HG03095 (cell line): ENCODE measurements at regions not wholly inside any gene's neighbourhood (a gene's known extent, or its start where the extent isn't known, plus 50 kb on each side); places are given as distances from the start of the nearest gene placed in this dataset.
A peak's percentile ranks its signal among the peaks of the same experiment; 100 is the strongest.
"Not testable (repeated sequence)": the region's sequence is repeated elsewhere in the genome, so short reads cannot be mapped to it uniquely, and the experiment has no call there.

Source experiments
- ATAC-seq: cut with Tn5 transposase; IDR thresholded peaks from one replicate; pipeline ENCODE4 v1.9.1; 2021; ENCODE audit warnings: moderate library complexity; ENCODE audit not compliant: unreplicated experiment

- no peak for ATAC-seq
These were observed 135.9 kb upstream of the POT1 start for GRCh38 chr7:125065546-125065945.

GRCh38 chr7:125065001-125065400, 135.4 kb upstream of the POT1 start:
- ATAC-seq = no peak

GRCh38 chr7:125061776-125062397, 132.3 kb upstream of the POT1 start:
- peak; percentile 91 for ATAC-seq

- not testable (repeated sequence) for ATAC-seq
These were observed 131.6 kb upstream of the POT1 start for GRCh38 chr7:125061083-125061745.

- no peak for ATAC-seq
These were observed 130.3 kb upstream of the POT1 start for GRCh38 chr7:125059861-125060456.

- no peak for ATAC-seq
These were observed 128.3 kb upstream of the POT1 start for GRCh38 chr7:125057963-125058362.

- no peak for ATAC-seq
These were observed 125.8 kb upstream of the POT1 start for GRCh38 chr7:125055376-125055775.

GRCh38 chr7:125046767-125047166, 117.1 kb upstream of the POT1 start:
- no peak for ATAC-seq

GRCh38 chr7:125033506-125033905, 103.9 kb upstream of the POT1 start:
- no peak for ATAC-seq

GRCh38 chr7:125032943-125033342, 103.3 kb upstream of the POT1 start:
- no peak for ATAC-seq

- no peak for ATAC-seq
These were observed 101.2 kb upstream of the POT1 start for GRCh38 chr7:125030756-125031387.

GRCh38 chr7:125025620-125026019, 96.0 kb upstream of the POT1 start:
- ATAC-seq = no peak

- no peak for ATAC-seq
These were observed 91.2 kb upstream of the POT1 start for GRCh38 chr7:125020801-125021200.

- ATAC-seq = no peak
These were observed 80.9 kb upstream of the POT1 start for GRCh38 chr7:125010540-125010939.

- ATAC-seq = peak; percentile 69
These were observed 67.2 kb upstream of the POT1 start for GRCh38 chr7:124996778-124997177.

- ATAC-seq = no peak
These were observed 63.4 kb upstream of the POT1 start for GRCh38 chr7:124992851-124993562.

GRCh38 chr7:124989911-124990310, 60.3 kb upstream of the POT1 start:
- ATAC-seq = no peak
